Endothelial cell of umbilical vein (primary cell): ENCODE measurements at regions not wholly inside any gene's neighbourhood (a gene's known extent, or its start where the extent isn't known, plus 50 kb on each side); places are given as distances from the start of the nearest gene placed in this dataset.

Experiments used
- BruUV-seq: library from RNA; stranded (reverse); fragments of 400-500 nt; replicated peaks from 2 replicates; lab custom pipeline; 2021; lab: Mats Ljungman, UMichigan
- CTCF ChIA-PET: fragments of 300-600, 350-600 bp; sonication (Branson Sonifier 250); formaldehyde crosslinking; loops from one replicate; lab custom pipeline; 2021; ENCODE audit warnings: antibody characterized with exemption, inconsistent platforms; lab: Charles Lee
- POLR2A ChIA-PET: fragments of 300-600, 350-600 bp; sonication (Branson Sonifier 250); formaldehyde crosslinking; loops from one replicate; lab custom pipeline; 2021; ENCODE audit warnings: antibody characterized with exemption, inconsistent platforms; lab: Charles Lee
- DNase-seq: peaks from one replicate; pipeline ENCODE4 v3.0.0-alpha.2; 2011; ENCODE audit warnings: low read depth, low spot score
- FAIRE-seq: peaks from 2 replicates; lab custom pipeline; 2011; peaks lifted over from hg19 to GRCh38; lab: Jason Lieb, UNC
- H2AFZ ChIP-seq: 2 replicates; pipeline ENCODE4 v1.6.0; 2012; ENCODE audit warnings: low read depth, low read length, control low read depth, inconsistent platforms
- H3K27ac ChIP-seq: 2 replicates; pipeline ENCODE4 v1.5.1; 2011; ENCODE audit warnings: low read depth, mild to moderate bottlenecking, control low read depth, low read length, moderate library complexity; ENCODE audit not compliant: insufficient read depth
- H3K27me3 ChIP-seq, 2 experiments: 2 replicates each; pipeline versions ENCODE4 v1.6.0 to v1.6.1; 2011; ENCODE audit warnings: low read length in 2 of 2, mixed read lengths in 1 of 2; ENCODE audit not compliant: control insufficient read depth in 2 of 2, insufficient read depth in 2 of 2
- H3K36me3 ChIP-seq, 2 experiments: 2 replicates in 1 of 2; 3 replicates in 1 of 2; pipeline ENCODE4 v1.5.1; 2011; ENCODE audit warnings: low read length in 2 of 2, mild to moderate bottlenecking in 1 of 2, moderate library complexity in 1 of 2; ENCODE audit not compliant: control insufficient read depth in 2 of 2, insufficient read depth in 2 of 2; ENCODE audit errors: extremely low read depth in 1 of 2
- H3K4me1 ChIP-seq: 3 replicates; pipeline ENCODE4 v1.5.1; 2011; ENCODE audit warnings: mild to moderate bottlenecking, low read length; ENCODE audit not compliant: control insufficient read depth, insufficient read depth; ENCODE audit errors: extremely low read depth
- H3K4me2 ChIP-seq: 2 replicates; pipeline ENCODE4 v1.6.1; 2011; ENCODE audit warnings: low read length, control low read depth, mixed read lengths; ENCODE audit not compliant: insufficient read depth
- H3K4me3 ChIP-seq, 3 experiments: fragments of 200-600 bp in 1 of 3; sonication (generic), shearing (Covaris generic) in 1 of 3; replicated peaks in 1 of 3; 2 replicates each; pipeline ENCODE4 v1.5.1; 2011 to 2016; ENCODE audit warnings: control low read depth in 3 of 3, low read length in 3 of 3, mild to moderate bottlenecking in 2 of 3, inconsistent platforms in 1 of 3, low read depth in 1 of 3, moderate library complexity in 1 of 3; ENCODE audit not compliant: insufficient read depth in 1 of 3
- H3K79me2 ChIP-seq: 2 replicates; pipeline ENCODE4 v1.6.0; 2012; ENCODE audit warnings: low read length, inconsistent platforms; ENCODE audit not compliant: control insufficient read depth, insufficient read depth
- H3K9ac ChIP-seq: replicated peaks from 2 replicates; pipeline ENCODE3; 2011; ENCODE audit warnings: low read length, control low read depth; ENCODE audit not compliant: insufficient read depth; ENCODE audit errors: extremely low read depth
- H3K9me1 ChIP-seq: replicated peaks from 3 replicates; pipeline ENCODE4 v1.6.0; 2011; ENCODE audit warnings: mild to moderate bottlenecking, low read length; ENCODE audit not compliant: control insufficient read depth, insufficient read depth; ENCODE audit errors: extremely low read depth
- H3K9me3 ChIP-seq: replicated peaks from 2 replicates; pipeline ENCODE4 v1.5.1; 2012; ENCODE audit warnings: low read length, inconsistent platforms; ENCODE audit not compliant: control insufficient read depth, insufficient read depth
- H4K20me1 ChIP-seq: replicated peaks from 2 replicates; pipeline ENCODE3; 2011; ENCODE audit warnings: mild to moderate bottlenecking, low read length; ENCODE audit not compliant: control insufficient read depth, insufficient read depth; ENCODE audit errors: extremely low read depth
- CTCF ChIP-seq, 2 donors: IDR thresholded peaks; 1 replicate in 1 of 2; 2 replicates in 1 of 2; pipeline ENCODE4 v1.5.1; 2011; ENCODE audit warnings: low read length in 2 of 2, mild to moderate bottlenecking in 2 of 2, moderate library complexity in 2 of 2, control low read depth in 1 of 2, inconsistent platforms in 1 of 2, low read depth in 1 of 2; ENCODE audit not compliant: insufficient read depth in 1 of 2; ENCODE audit errors: extremely low read depth in 1 of 2
- EZH2 ChIP-seq: IDR thresholded peaks from 2 replicates; pipeline ENCODE4 v1.6.1; 2012; ENCODE audit warnings: borderline replicate concordance, low read depth, mild to moderate bottlenecking, moderate library complexity, low read length, inconsistent platforms; ENCODE audit not compliant: severe bottlenecking
- FOS ChIP-seq: IDR thresholded peaks from 2 replicates; pipeline ENCODE4 v1.6.1; 2011; ENCODE audit warnings: mild to moderate bottlenecking, low read length, moderate library complexity, borderline replicate concordance; ENCODE audit not compliant: insufficient read depth
- GATA2 ChIP-seq: IDR thresholded peaks from 2 replicates; pipeline ENCODE4 v1.7.0; 2011; ENCODE audit warnings: low read depth, mild to moderate bottlenecking, moderate library complexity, mixed read lengths, low read length; ENCODE audit not compliant: insufficient read length, insufficient read depth
- JUN ChIP-seq: IDR thresholded peaks from 2 replicates; pipeline ENCODE4 v1.6.1; 2011; ENCODE audit warnings: borderline replicate concordance, low read depth; ENCODE audit not compliant: insufficient read length, insufficient read depth
- MAX ChIP-seq: IDR thresholded peaks from 2 replicates; pipeline ENCODE4 v1.6.1; 2011; ENCODE audit not compliant: insufficient read depth, insufficient read length
- MYC ChIP-seq: IDR thresholded peaks from one replicate; pipeline ENCODE4 v1.6.1; 2011; ENCODE audit warnings: mild to moderate bottlenecking, low read depth, low read length
- POLR2A ChIP-seq: IDR thresholded peaks from 2 replicates; pipeline ENCODE4 v1.6.1; 2012; ENCODE audit warnings: low read depth, mild to moderate bottlenecking, control low read depth, low read length
- POLR2AphosphoS5 ChIP-seq: IDR thresholded peaks from 2 replicates; pipeline ENCODE4 v1.6.1; 2012; ENCODE audit warnings: low read depth, mild to moderate bottlenecking, control low read depth, low read length, moderate library complexity; ENCODE audit not compliant: insufficient read depth
- dilution Hi-C: fragments of 300-500 bp; cut with MboI; formaldehyde crosslinking; loops from one replicate; pipeline ENCODE4 v1.15.0; 2019; ENCODE audit warnings: low sequenced_read_pairs; ENCODE audit not compliant: extremely low pct_ligation_motif_present
- intact Hi-C: fragments of 100-400 bp; cut with micrococcal nuclease; formaldehyde crosslinking; loops from one replicate; pipeline ENCODE4 v1.10.0; 2022

- no peak for FAIRE-seq
- H3K4me1 ChIP-seq, result no peaks in the 10 kb centered on the region
- no peak overlapping the region for H3K4me3 ChIP-seq
- no peaks in the 10 kb centered on the region for H3K36me3 ChIP-seq
- intact Hi-C loops, result no loop called here
- DNase-seq, result no peak
- no peak for TF ChIP-seq EZH2
- no peak for TF ChIP-seq MAX
- TF ChIP-seq JUN, result no peak
- TF ChIP-seq FOS, result no peak
- no peak for TF ChIP-seq GATA2
- TF ChIP-seq POLR2AphosphoS5, result no peak
- TF ChIP-seq CTCF (IDR thresholded peaks at IDR 0.05; ENCODE audit: extremely low read depth in 1 of 2, insufficient read depth in 1 of 2, low read depth in 1 of 2, low read length in 2 of 2), result no peak
- no peak for TF ChIP-seq MYC
- TF ChIP-seq POLR2A, result no peak
- no peaks in the 10 kb centered on the region for H3K9me3 ChIP-seq
- dilution Hi-C loops, result no loop called here
- no peak overlapping the region for H2AFZ ChIP-seq
- ChIA-PET CTCF (interaction anchor here (0.8 kb wide), 1 partner anchor 14 kb away, joined by 3 read pairs; no protein-coding TSS in a partner anchor), POLR2A (no interaction called here)
- no peaks in the 10 kb centered on the region for H3K79me2 ChIP-seq
- BruUV-seq, result no TSS peak
- no peak overlapping the region for H3K4me2 ChIP-seq
- no peak overlapping the region for H3K27ac ChIP-seq
- no peaks in the 10 kb centered on the region for H4K20me1 ChIP-seq
- no peaks in the 10 kb centered on the region for H3K27me3 ChIP-seq
- no peaks in the 10 kb centered on the region for H3K9me1 ChIP-seq
- H3K9ac ChIP-seq, result no peak overlapping the region
These were observed 597.3 kb downstream of the ZIC1 start for GRCh38 chr3:148006508-148006907.
